GM19238 (cell line): ENCODE measurements at regions not wholly inside any gene's neighbourhood (a gene's known extent, or its start where the extent isn't known, plus 50 kb on each side); places are given as distances from the start of the nearest gene placed in this dataset.

Experiments used
- DNase-seq: peaks from one replicate; pipeline ENCODE4 v3.0.0; 2011; ENCODE audit warnings: low spot score; ENCODE audit not compliant: insufficient read length

- DNase-seq: no peak
These were observed 1658.6 kb upstream of the MIR17HG start for GRCh38 chr13:89688918-89689317.

- no peak for DNase-seq
These were observed 1653.0 kb upstream of the MIR17HG start for GRCh38 chr13:89694451-89694850.

- no peak for DNase-seq
These were observed 1651.9 kb upstream of the MIR17HG start for GRCh38 chr13:89695343-89696257.

GRCh38 chr13:89701913-89702312 lies 1645.6 kb upstream of the MIR17HG start:
- no peak for DNase-seq

GRCh38 chr13:89704040-89704439 lies 1643.4 kb upstream of the MIR17HG start:
- DNase-seq: no peak

GRCh38 chr13:89708013-89708412 lies 1639.5 kb upstream of the MIR17HG start:
- DNase-seq: no peak

GRCh38 chr13:89721216-89721615 lies 1626.3 kb upstream of the MIR17HG start:
- DNase-seq: no peak

GRCh38 chr13:89726690-89727435 lies 1620.6 kb upstream of the MIR17HG start:
- no peak for DNase-seq

GRCh38 chr13:89733829-89734228 lies 1613.7 kb upstream of the MIR17HG start:
- no peak for DNase-seq

- no peak for DNase-seq
These were observed 1610.4 kb upstream of the MIR17HG start for GRCh38 chr13:89737051-89737450.

GRCh38 chr13:89738072-89738471 lies 1609.4 kb upstream of the MIR17HG start:
- no peak for DNase-seq

- DNase-seq: no peak
These were observed 1606.3 kb upstream of the MIR17HG start for GRCh38 chr13:89740994-89741685.

- DNase-seq: no peak
These were observed 1600.9 kb upstream of the MIR17HG start for GRCh38 chr13:89746554-89746953.

- DNase-seq: no peak
These were observed 1598.8 kb upstream of the MIR17HG start for GRCh38 chr13:89748716-89749115.

- DNase-seq: no peak
These were observed 1597.6 kb upstream of the MIR17HG start for GRCh38 chr13:89749888-89750287.

- DNase-seq: no peak
These were observed 1597.1 kb upstream of the MIR17HG start for GRCh38 chr13:89750371-89750770.

GRCh38 chr13:89751432-89751930 lies 1596.0 kb upstream of the MIR17HG start:
- no peak for DNase-seq

GRCh38 chr13:89752394-89752793 lies 1595.1 kb upstream of the MIR17HG start:
- no peak for DNase-seq

- DNase-seq: no peak
These were observed 1591.6 kb upstream of the MIR17HG start for GRCh38 chr13:89755729-89756492.

GRCh38 chr13:89763005-89763404 lies 1584.5 kb upstream of the MIR17HG start:
- DNase-seq: no peak

GRCh38 chr13:89783221-89783755 lies 1564.2 kb upstream of the MIR17HG start:
- DNase-seq: no peak
